Cardiac fibroblast (primary cell): ENCODE measurements at regions not wholly inside any gene's neighbourhood (a gene's known extent, or its start where the extent isn't known, plus 50 kb on each side); places are given as distances from the start of the nearest gene placed in this dataset.

Experiments
- DNase-seq, 2 donors: peaks; one replicate each; pipeline versions ENCODE4 v3.0.0 to v3.0.0-alpha.2; 2010; ENCODE audit warnings: low read depth in 2 of 2
- H3K4me3 ChIP-seq, 2 donors: replicated peaks in 1 of 2; 1 replicate in 1 of 2; 2 replicates in 1 of 2; pipeline ENCODE4 v1.5.1; 2011; ENCODE audit warnings: low read depth in 2 of 2, low read length in 2 of 2, mild to moderate bottlenecking in 2 of 2, moderate library complexity in 1 of 2
- CTCF ChIP-seq: IDR thresholded peaks from one replicate; pipeline ENCODE4 v1.5.1; 2011; ENCODE audit warnings: low read depth, mild to moderate bottlenecking, low read length, inconsistent platforms

GRCh38 chr5:136432705-136433104, 67.4 kb upstream of the TRPC7 start:
- no peak overlapping the region for H3K4me3 ChIP-seq
- TF ChIP-seq CTCF: no peak
- DNase-seq: no peak

- no peak for TF ChIP-seq CTCF
- DNase-seq: no peak
- no peak overlapping the region for H3K4me3 ChIP-seq
Observed at GRCh38 chr5:136430081-136430480, 64.7 kb upstream of the TRPC7 start.

GRCh38 chr5:136427426-136427825, 62.1 kb upstream of the TRPC7 start:
- H3K4me3 ChIP-seq: no peak overlapping the region
- TF ChIP-seq CTCF: no peak
- DNase-seq: no peak

GRCh38 chr5:136425921-136426320, 60.6 kb upstream of the TRPC7 start:
- no peak for TF ChIP-seq CTCF
- no peak for DNase-seq
- no peak overlapping the region for H3K4me3 ChIP-seq

GRCh38 chr5:136424835-136425584, 59.7 kb upstream of the TRPC7 start:
- H3K4me3 ChIP-seq: no peak overlapping the region
- peak; percentile 82 for TF ChIP-seq CTCF
- DNase-seq: peak; percentile 61 to 62

- no peak overlapping the region for H3K4me3 ChIP-seq
- no peak for TF ChIP-seq CTCF
- DNase-seq: no peak
Observed at GRCh38 chr5:136423944-136424606, 58.7 kb upstream of the TRPC7 start.
